SK-N-SH (cell line): ENCODE measurements at regions not wholly inside any gene's neighbourhood (a gene's known extent, or its start where the extent isn't known, plus 50 kb on each side); places are given as distances from the start of the nearest gene placed in this dataset.

Experiments used
- CTCF ChIA-PET: fragments of 300-600, 350-600 bp; formaldehyde crosslinking; extraction: SDS; loops from one replicate; lab custom pipeline; 2021; lab: Yijun Ruan, JAX
- POLR2A ChIA-PET: fragments of 350-600 bp; sonication (Branson Sonifier 250); formaldehyde crosslinking; extraction: SDS; loops from one replicate; lab custom pipeline; 2020; ENCODE audit warnings: antibody characterized with exemption, inconsistent platforms; lab: Yijun Ruan, JAX
- DNase-seq: peaks from one replicate; pipeline ENCODE4 v3.0.0; 2012
- H2AFZ ChIP-seq: fragments of 200-600 bp; sonication (generic); 2 replicates; pipeline ENCODE4 v1.8.1; 2016; ENCODE audit warnings: antibody characterized with exemption, mild to moderate bottlenecking, low read depth
- H3F3A ChIP-seq: fragments of 200-600 bp; sonication (generic); replicated peaks from 2 replicates; pipeline ENCODE3; 2016; ENCODE audit warnings: antibody characterized with exemption, mild to moderate bottlenecking; ENCODE audit not compliant: insufficient read depth
- H3K27ac ChIP-seq, 2 experiments: fragments of 200-500 bp in 1 of 2; fragments of 200-600 bp in 1 of 2; sonication (Bioruptor generic) in 1 of 2; sonication (generic), shearing (Covaris generic) in 1 of 2; 2 replicates each; pipeline versions ENCODE4 v1.5.1 to v1.6.1; 2014 to 2016; ENCODE audit warnings: low read depth in 2 of 2, inconsistent platforms in 1 of 2, low read length in 1 of 2, mild to moderate bottlenecking in 1 of 2, mixed read lengths in 1 of 2
- H3K27me3 ChIP-seq: fragments of 200-600 bp; sonication (generic), shearing (Covaris generic); 2 replicates; pipeline ENCODE4 v1.6.1; 2016; ENCODE audit warnings: mixed run types; ENCODE audit not compliant: insufficient read depth
- H3K36me3 ChIP-seq, 2 experiments: fragments of 200-500 bp in 1 of 2; fragments of 200-600 bp in 1 of 2; sonication (Bioruptor generic) in 1 of 2; sonication (generic) in 1 of 2; replicated peaks in 1 of 2; 2 replicates each; pipeline versions ENCODE3 to v1.5.1; 2014 to 2016; ENCODE audit warnings: low read length in 1 of 2, mild to moderate bottlenecking in 1 of 2; ENCODE audit not compliant: insufficient read depth in 2 of 2, control insufficient read depth in 1 of 2
- H3K4me1 ChIP-seq, 2 experiments: fragments of 200-500 bp in 1 of 2; fragments of 200-600 bp in 1 of 2; sonication (Bioruptor generic) in 1 of 2; sonication (generic), shearing (Covaris generic) in 1 of 2; 2 replicates each; pipeline versions ENCODE4 v1.5.1 to v1.6.1; 2014 to 2016; ENCODE audit warnings: low read depth in 1 of 2, low read length in 1 of 2, mixed run types in 1 of 2; ENCODE audit not compliant: insufficient read depth in 2 of 2, control insufficient read depth in 1 of 2
- H3K4me2 ChIP-seq: fragments of 200-600 bp; sonication (generic), shearing (Covaris generic); 2 replicates; pipeline ENCODE4 v1.6.1; 2017; ENCODE audit warnings: mixed run types
- H3K4me3 ChIP-seq, 2 experiments: fragments of 200-500 bp in 1 of 2; fragments of 200-600 bp in 1 of 2; sonication (Bioruptor generic) in 1 of 2; sonication (generic), shearing (Covaris generic) in 1 of 2; 2 replicates each; pipeline versions ENCODE4 v1.5.1 to v1.8.1; 2014 to 2016; ENCODE audit warnings: low read depth in 2 of 2, inconsistent platforms in 1 of 2, low read length in 1 of 2, mild to moderate bottlenecking in 1 of 2, mixed read lengths in 1 of 2, moderate library complexity in 1 of 2
- H3K79me2 ChIP-seq: fragments of 200-600 bp; sonication (generic); 2 replicates; pipeline ENCODE4 v1.8.1; 2017; ENCODE audit warnings: mild to moderate bottlenecking; ENCODE audit not compliant: insufficient read depth
- H3K9ac ChIP-seq: fragments of 200-600 bp; sonication (generic); 2 replicates; pipeline ENCODE4 v1.6.1; 2017; ENCODE audit warnings: mixed run types
- H3K9me2 ChIP-seq: fragments of 200-600 bp; sonication (generic); 2 replicates; pipeline ENCODE4 v1.6.1; 2017; ENCODE audit warnings: mixed run types
- H3K9me3 ChIP-seq: fragments of 200-600 bp; sonication (generic); 2 replicates; pipeline ENCODE4 v1.6.1; 2017; ENCODE audit warnings: mixed run types, mild to moderate bottlenecking, moderate library complexity
- H4K20me1 ChIP-seq: fragments of 200-600 bp; sonication (generic); 2 replicates; pipeline ENCODE4 v1.6.1; 2017; ENCODE audit warnings: mild to moderate bottlenecking, mixed run types; ENCODE audit not compliant: insufficient read depth
- EZH2phosphoT487 ChIP-seq: fragments of 200-600 bp; sonication (generic); IDR thresholded peaks from 2 replicates; pipeline ENCODE4 v1.6.1; 2017; ENCODE audit warnings: low read depth, mixed run types, mild to moderate bottlenecking, antibody characterized with exemption, moderate library complexity, borderline replicate concordance
- GABPA ChIP-seq: IDR thresholded peaks from 2 replicates; pipeline ENCODE4 v1.4.0; 2012; ENCODE audit warnings: low read depth, mild to moderate bottlenecking
- GATA2 ChIP-seq: sonication (generic); formaldehyde crosslinking; IDR thresholded peaks from 2 replicates; pipeline ENCODE4 v1.5.0; 2020; ENCODE audit warnings: mild to moderate bottlenecking, missing genetic modification reagents
- JUND ChIP-seq: IDR thresholded peaks from 2 replicates; pipeline ENCODE4 v1.4.0; 2012
- MEF2A ChIP-seq: IDR thresholded peaks from 2 replicates; pipeline ENCODE4 v1.4.0; 2012; ENCODE audit warnings: low read depth, borderline replicate concordance
- MXI1 ChIP-seq: IDR thresholded peaks from 2 replicates; pipeline ENCODE4 v1.6.1; 2012; ENCODE audit warnings: mild to moderate bottlenecking, low read depth, low read length, improper control_type of control experiment
- NFIC ChIP-seq: IDR thresholded peaks from 2 replicates; pipeline ENCODE4 v1.4.0; 2012; ENCODE audit warnings: borderline replicate concordance
- NRF1 ChIP-seq: IDR thresholded peaks from 2 replicates; pipeline ENCODE4 v1.6.1; 2012; ENCODE audit warnings: low read depth, mild to moderate bottlenecking, low read length
- POLR2AphosphoS5 ChIP-seq: IDR thresholded peaks from 2 replicates; pipeline ENCODE4 v1.6.1; 2012; ENCODE audit warnings: low read depth, low read length
- RAD21 ChIP-seq: IDR thresholded peaks from 2 replicates; pipeline ENCODE4 v1.6.1; 2012; ENCODE audit warnings: mild to moderate bottlenecking, low read length
- RCOR1 ChIP-seq: fragments of 150-350 bp; IDR thresholded peaks from 2 replicates; pipeline ENCODE4 v1.6.1; 2017; ENCODE audit warnings: antibody characterized with exemption, low read length
- RFX5 ChIP-seq: IDR thresholded peaks from 2 replicates; pipeline ENCODE4 v1.6.1; 2012; ENCODE audit warnings: mild to moderate bottlenecking, improper control_type of control experiment, low read length
- SMC3 ChIP-seq: IDR thresholded peaks from 2 replicates; pipeline ENCODE4 v1.6.1; 2012; ENCODE audit warnings: low read depth, low read length, improper control_type of control experiment
- TCF12 ChIP-seq: IDR thresholded peaks from 2 replicates; pipeline ENCODE4 v1.4.0; 2012
- WGBS: methylation state at CpG from one replicate; pipeline ENCODE4 v1.1.6; 2017; ENCODE audit warnings: low lambda C conversion rate; 5-methylcytosine and 5-hydroxymethylcytosine counted together
- TF ChIP-seq, protein P1 (sequence below): IDR thresholded peaks from 2 replicates; pipeline ENCODE4; 2012
- TF ChIP-seq, protein P2 (sequence below): IDR thresholded peaks from 2 replicates; pipeline ENCODE4 v1.4.0; 2012; ENCODE audit warnings: low read depth
- TF ChIP-seq, protein P3 (sequence below): IDR thresholded peaks from 2 replicates; pipeline ENCODE4 v1.4.0; 2012; ENCODE audit warnings: low read depth, borderline replicate concordance
- TF ChIP-seq, protein P4 (sequence below): IDR thresholded peaks from 2 replicates; pipeline ENCODE4 v1.4.0; 2012; ENCODE audit warnings: low read depth, borderline replicate concordance
- TF ChIP-seq, protein P5 (sequence below): fragments of 200-600 bp; sonication (generic); IDR thresholded peaks from 2 replicates; pipeline ENCODE4 v1.6.1; 2017; ENCODE audit warnings: antibody characterized with exemption, mild to moderate bottlenecking, moderate library complexity
- TF ChIP-seq, protein P6 (sequence below): fragments of 150-350 bp; IDR thresholded peaks from 2 replicates; pipeline ENCODE4 v1.6.1; 2016; ENCODE audit warnings: mild to moderate bottlenecking, low read depth, low read length

DNA sequence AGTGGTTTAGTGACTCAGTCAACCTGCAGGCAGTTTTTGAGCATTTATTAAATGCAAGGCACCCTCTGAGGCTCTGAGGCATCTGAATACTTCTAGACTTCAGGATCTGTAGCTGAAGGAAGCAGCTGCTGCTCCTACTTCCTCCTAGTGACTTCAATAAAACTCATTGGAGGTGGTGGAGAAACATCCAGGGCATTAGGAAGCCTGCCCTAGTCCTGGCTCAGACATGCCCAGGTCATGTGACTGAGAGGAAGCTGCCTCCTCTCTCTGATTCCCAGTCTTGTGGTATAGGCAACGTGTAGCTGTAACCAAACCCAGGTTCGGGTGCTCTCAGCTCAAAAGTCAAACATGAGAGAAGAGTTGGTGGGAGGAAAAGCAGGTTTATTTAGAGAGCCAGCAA, 287.2 kb upstream of the GYPC start:
- no peak overlapping the region for H2AFZ ChIP-seq
- no peaks in the 10 kb centered on the region for H3K4me1 ChIP-seq
- no peak overlapping the region for H3K4me2 ChIP-seq
- no peaks in the 10 kb centered on the region for H4K20me1 ChIP-seq
- no peaks in the 10 kb centered on the region for H3K9me3 ChIP-seq
- ChIA-PET POLR2A (no interaction called here), CTCF (no interaction called here)
- no peak overlapping the region for H3K4me3 ChIP-seq
- TF ChIP-seq MXI1 (no peak), NFIC (no peak), TCF12 (no peak), RAD21 (no peak), GATA2 (CRISPR knock-in tag) (no peak), POLR2AphosphoS5 (no peak), NRF1 (no peak), GABPA (no peak), EZH2phosphoT487 (no peak), SMC3 (no peak), RCOR1 (no peak), RFX5 (no peak), JUND (no peak), MEF2A (no peak)
- TF ChIP-seq, protein P1, sequence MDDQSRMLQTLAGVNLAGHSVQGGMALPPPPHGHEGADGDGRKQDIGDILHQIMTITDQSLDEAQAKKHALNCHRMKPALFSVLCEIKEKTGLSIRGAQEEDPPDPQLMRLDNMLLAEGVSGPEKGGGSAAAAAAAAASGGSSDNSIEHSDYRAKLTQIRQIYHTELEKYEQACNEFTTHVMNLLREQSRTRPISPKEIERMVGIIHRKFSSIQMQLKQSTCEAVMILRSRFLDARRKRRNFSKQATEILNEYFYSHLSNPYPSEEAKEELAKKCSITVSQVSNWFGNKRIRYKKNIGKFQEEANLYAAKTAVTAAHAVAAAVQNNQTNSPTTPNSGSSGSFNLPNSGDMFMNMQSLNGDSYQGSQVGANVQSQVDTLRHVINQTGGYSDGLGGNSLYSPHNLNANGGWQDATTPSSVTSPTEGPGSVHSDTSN, result no peak
- TF ChIP-seq, protein P2, sequence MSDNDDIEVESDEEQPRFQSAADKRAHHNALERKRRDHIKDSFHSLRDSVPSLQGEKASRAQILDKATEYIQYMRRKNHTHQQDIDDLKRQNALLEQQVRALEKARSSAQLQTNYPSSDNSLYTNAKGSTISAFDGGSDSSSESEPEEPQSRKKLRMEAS, result no peak
- TF ChIP-seq, protein P3, sequence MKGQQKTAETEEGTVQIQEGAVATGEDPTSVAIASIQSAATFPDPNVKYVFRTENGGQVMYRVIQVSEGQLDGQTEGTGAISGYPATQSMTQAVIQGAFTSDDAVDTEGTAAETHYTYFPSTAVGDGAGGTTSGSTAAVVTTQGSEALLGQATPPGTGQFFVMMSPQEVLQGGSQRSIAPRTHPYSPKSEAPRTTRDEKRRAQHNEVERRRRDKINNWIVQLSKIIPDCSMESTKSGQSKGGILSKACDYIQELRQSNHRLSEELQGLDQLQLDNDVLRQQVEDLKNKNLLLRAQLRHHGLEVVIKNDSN, result no peak
- TF ChIP-seq, protein P4, sequence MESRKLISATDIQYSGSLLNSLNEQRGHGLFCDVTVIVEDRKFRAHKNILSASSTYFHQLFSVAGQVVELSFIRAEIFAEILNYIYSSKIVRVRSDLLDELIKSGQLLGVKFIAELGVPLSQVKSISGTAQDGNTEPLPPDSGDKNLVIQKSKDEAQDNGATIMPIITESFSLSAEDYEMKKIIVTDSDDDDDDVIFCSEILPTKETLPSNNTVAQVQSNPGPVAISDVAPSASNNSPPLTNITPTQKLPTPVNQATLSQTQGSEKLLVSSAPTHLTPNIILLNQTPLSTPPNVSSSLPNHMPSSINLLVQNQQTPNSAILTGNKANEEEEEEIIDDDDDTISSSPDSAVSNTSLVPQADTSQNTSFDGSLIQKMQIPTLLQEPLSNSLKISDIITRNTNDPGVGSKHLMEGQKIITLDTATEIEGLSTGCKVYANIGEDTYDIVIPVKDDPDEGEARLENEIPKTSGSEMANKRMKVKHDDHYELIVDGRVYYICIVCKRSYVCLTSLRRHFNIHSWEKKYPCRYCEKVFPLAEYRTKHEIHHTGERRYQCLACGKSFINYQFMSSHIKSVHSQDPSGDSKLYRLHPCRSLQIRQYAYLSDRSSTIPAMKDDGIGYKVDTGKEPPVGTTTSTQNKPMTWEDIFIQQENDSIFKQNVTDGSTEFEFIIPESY, result no peak
- TF ChIP-seq, protein P5, sequence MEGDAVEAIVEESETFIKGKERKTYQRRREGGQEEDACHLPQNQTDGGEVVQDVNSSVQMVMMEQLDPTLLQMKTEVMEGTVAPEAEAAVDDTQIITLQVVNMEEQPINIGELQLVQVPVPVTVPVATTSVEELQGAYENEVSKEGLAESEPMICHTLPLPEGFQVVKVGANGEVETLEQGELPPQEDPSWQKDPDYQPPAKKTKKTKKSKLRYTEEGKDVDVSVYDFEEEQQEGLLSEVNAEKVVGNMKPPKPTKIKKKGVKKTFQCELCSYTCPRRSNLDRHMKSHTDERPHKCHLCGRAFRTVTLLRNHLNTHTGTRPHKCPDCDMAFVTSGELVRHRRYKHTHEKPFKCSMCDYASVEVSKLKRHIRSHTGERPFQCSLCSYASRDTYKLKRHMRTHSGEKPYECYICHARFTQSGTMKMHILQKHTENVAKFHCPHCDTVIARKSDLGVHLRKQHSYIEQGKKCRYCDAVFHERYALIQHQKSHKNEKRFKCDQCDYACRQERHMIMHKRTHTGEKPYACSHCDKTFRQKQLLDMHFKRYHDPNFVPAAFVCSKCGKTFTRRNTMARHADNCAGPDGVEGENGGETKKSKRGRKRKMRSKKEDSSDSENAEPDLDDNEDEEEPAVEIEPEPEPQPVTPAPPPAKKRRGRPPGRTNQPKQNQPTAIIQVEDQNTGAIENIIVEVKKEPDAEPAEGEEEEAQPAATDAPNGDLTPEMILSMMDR, result no peak
- TF ChIP-seq, protein P6, sequence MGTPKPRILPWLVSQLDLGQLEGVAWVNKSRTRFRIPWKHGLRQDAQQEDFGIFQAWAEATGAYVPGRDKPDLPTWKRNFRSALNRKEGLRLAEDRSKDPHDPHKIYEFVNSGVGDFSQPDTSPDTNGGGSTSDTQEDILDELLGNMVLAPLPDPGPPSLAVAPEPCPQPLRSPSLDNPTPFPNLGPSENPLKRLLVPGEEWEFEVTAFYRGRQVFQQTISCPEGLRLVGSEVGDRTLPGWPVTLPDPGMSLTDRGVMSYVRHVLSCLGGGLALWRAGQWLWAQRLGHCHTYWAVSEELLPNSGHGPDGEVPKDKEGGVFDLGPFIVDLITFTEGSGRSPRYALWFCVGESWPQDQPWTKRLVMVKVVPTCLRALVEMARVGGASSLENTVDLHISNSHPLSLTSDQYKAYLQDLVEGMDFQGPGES, result no peak
- H3F3A ChIP-seq, result no peaks in the 10 kb centered on the region
- H3K36me3 ChIP-seq, result no peaks in the 10 kb centered on the region
- 3% methylated on average over 2 of the region's 2 CpGs for WGBS
- DNase-seq, result no peak
- H3K27ac ChIP-seq, result no peak overlapping the region
- H3K9me2 ChIP-seq, result no peaks in the 10 kb centered on the region
- no peaks in the 10 kb centered on the region for H3K79me2 ChIP-seq
- H3K9ac ChIP-seq, result no peak overlapping the region
- no peaks in the 10 kb centered on the region for H3K27me3 ChIP-seq
